ENCODE measurements at regions not wholly inside any gene's neighbourhood (a gene's known extent, or its start where the extent isn't known, plus 50 kb on each side); places are given as distances from the start of the nearest gene placed in this dataset.

GRCh38 chr1:222921945-222922344, 107.1 kb downstream of the DISP1 start:
- no peak for TF ChIP-seq CTCF (IDR thresholded peaks at IDR 0.05 in 4 of 5, conservative IDR thresholded peaks at IDR 0.05 in 1 of 5)
- no peak for TF ChIP-seq POLR2A (IDR thresholded peaks at IDR 0.05)

Measured in gastrocnemius medialis (tissue), 4 donors.